ENCODE measurements at regions not wholly inside any gene's neighbourhood (a gene's known extent, or its start where the extent isn't known, plus 50 kb on each side); places are given as distances from the start of the nearest gene placed in this dataset.

DNA sequence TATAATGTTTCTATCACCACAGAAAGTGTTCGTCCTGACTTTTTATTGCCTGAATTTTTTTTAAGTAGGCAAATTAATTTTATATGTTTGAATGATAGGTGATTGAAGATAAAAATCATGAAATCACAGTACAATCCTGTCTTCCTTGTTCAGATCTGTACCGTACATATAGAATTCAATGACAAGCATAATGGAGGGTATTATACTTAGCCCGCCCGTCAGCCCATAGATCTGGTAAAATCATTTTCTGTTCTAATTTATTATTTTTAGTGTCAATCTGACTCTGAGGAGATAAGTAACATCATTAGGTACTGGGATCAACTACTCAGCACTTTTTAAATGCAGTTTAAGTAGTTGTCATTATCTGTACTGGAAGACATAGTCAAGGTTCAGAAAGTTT, 269.9 kb downstream of the NR2F2 start:
- Histone ChIP-seq H3K4me3 (ENCODE audit: low read depth, low read length) (no peak overlapping the region), H3K79me2 (ENCODE audit: control insufficient read depth, insufficient read depth, low read length, unreplicated experiment) (no peaks in the 10 kb centered on the region), H3K36me3 (ENCODE audit: insufficient read depth, low read length) (no peaks in the 10 kb centered on the region), H3K27me3 (ENCODE audit: insufficient read depth, low read length) (peaks cover 25% of the 10 kb centered on the region; the same call in 1 of the 2 replicates), H2AFZ (ENCODE audit: low read length, unreplicated experiment) (no peak overlapping the region), H3K4me1 (ENCODE audit: control insufficient read depth, insufficient read depth, low read length, unreplicated experiment) (no peaks in the 10 kb centered on the region), H3K27ac (ENCODE audit: low read depth, low read length) (no peak overlapping the region)

DNA sequence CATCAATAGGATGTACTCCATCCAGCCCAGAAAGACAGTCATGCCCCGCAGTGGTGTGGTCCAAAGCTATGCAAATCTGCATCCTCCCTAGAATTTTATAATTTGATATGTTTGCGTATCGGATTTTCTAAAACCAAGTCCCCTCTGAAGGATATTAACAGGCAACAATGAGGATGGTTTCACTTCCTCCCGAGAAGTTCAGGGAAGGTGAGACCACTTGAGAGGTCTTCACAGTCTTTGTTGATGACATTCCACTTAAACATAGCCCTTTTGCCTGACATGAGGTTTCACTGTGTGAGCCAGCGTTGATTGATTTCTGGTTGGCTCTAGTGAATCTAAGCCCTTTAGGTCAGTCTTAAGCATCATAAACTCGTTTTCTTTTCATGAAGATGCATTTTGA, 276.1 kb downstream of the NR2F2 start:
- H3K4me3 ChIP-seq (ENCODE audit: low read depth, low read length) = no peak overlapping the region
- H3K36me3 ChIP-seq (ENCODE audit: insufficient read depth, low read length) = no peaks in the 10 kb centered on the region
- no peak overlapping the region for H2AFZ ChIP-seq (ENCODE audit: low read length, unreplicated experiment)
- no peaks in the 10 kb centered on the region for H3K4me1 ChIP-seq (ENCODE audit: control insufficient read depth, insufficient read depth, low read length, unreplicated experiment)
- H3K27ac ChIP-seq (ENCODE audit: low read depth, low read length) = no peak overlapping the region
- peaks cover 29% of the 10 kb centered on the region for H3K27me3 ChIP-seq (ENCODE audit: insufficient read depth, low read length)
- no peaks in the 10 kb centered on the region for H3K79me2 ChIP-seq (ENCODE audit: control insufficient read depth, insufficient read depth, low read length, unreplicated experiment)

DNA sequence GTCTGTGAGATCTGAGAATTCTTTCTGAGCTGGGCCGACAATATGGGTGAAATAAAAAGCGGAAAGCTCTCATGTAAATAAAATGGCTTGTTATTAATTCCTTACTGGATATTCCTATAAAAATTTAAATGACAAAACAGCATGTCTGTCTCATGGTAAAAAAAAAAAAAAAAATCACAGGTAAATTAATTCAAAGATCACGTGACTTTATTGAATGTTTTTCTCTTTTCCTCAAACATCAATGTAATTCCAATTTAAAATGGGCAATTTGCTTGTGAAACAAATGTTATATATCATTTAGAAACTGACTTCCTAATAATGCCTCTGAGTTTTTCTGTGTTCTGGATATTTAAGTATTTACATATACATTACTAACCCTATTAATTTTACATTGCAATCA, 280.3 kb downstream of the NR2F2 start:
- no peak overlapping the region for H3K27ac ChIP-seq (ENCODE audit: low read depth, low read length)

DNA sequence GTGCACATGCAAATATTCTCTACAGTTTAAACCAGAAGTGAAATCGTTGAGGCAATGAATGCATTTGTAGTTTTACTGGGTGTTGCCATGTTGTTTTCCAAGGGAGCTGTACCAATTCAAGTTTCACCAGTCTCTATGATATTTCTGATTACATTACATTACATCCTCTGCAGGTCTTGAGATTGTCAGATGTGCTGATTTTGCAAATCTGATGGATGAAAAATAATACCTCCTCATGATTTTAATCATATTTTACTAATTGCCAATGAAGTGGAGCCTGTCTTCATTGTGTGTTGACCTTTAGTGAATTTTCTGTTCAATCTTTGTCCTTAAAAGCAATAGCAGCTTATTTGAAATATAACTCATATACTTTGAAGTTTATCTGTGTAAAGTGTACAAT, 282.4 kb downstream of the NR2F2 start:
- Histone ChIP-seq H3K79me2 (ENCODE audit: control insufficient read depth, insufficient read depth, low read length, unreplicated experiment) (no peaks in the 10 kb centered on the region), H3K4me1 (ENCODE audit: control insufficient read depth, insufficient read depth, low read length, unreplicated experiment) (no peaks in the 10 kb centered on the region), H3K27ac (ENCODE audit: low read depth, low read length) (no peak overlapping the region), H3K36me3 (ENCODE audit: insufficient read depth, low read length) (no peaks in the 10 kb centered on the region), H3K27me3 (ENCODE audit: insufficient read depth, low read length) (peaks cover 13% of the 10 kb centered on the region; the same call in 1 of the 2 replicates), H2AFZ (ENCODE audit: low read length, unreplicated experiment) (no peak overlapping the region), H3K4me3 (ENCODE audit: low read depth, low read length) (no peak overlapping the region)

More for the DNA sequence above, 280.3 kb downstream of the NR2F2 start:
- Histone ChIP-seq H3K79me2 (ENCODE audit: control insufficient read depth, insufficient read depth, low read length, unreplicated experiment) (no peaks in the 10 kb centered on the region), H3K36me3 (ENCODE audit: insufficient read depth, low read length) (no peaks in the 10 kb centered on the region), H3K27me3 (ENCODE audit: insufficient read depth, low read length) (peaks cover 18% of the 10 kb centered on the region), H3K4me1 (ENCODE audit: control insufficient read depth, insufficient read depth, low read length, unreplicated experiment) (no peaks in the 10 kb centered on the region), H3K4me3 (ENCODE audit: low read depth, low read length) (no peak overlapping the region), H2AFZ (ENCODE audit: low read length, unreplicated experiment) (no peak overlapping the region)

DNA sequence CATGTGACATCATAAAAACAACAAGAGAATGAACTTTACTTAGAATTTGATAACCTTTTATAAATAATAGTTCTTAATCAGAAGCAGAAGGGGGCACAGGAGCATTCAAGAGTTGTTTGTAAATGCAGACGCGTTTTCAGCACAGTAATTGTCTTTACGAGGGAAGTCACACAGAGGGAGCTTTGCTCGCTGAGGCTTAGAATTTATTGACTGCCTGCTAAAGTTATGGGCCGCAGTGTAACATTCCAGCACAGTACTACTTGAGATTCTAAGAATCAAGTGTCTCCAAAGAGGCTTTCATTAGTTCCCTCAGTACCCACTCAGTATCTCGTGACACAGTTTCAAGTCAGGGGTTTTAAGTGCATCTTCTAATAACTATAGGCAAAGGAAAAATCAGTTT, 288.7 kb downstream of the NR2F2 start:
- no peak overlapping the region for H3K4me3 ChIP-seq (ENCODE audit: low read depth, low read length)
- no peak overlapping the region for H2AFZ ChIP-seq (ENCODE audit: low read length, unreplicated experiment)
- H3K4me1 ChIP-seq (ENCODE audit: control insufficient read depth, insufficient read depth, low read length, unreplicated experiment) = no peaks in the 10 kb centered on the region
- no peak overlapping the region for H3K27ac ChIP-seq (ENCODE audit: low read depth, low read length)
- H3K36me3 ChIP-seq (ENCODE audit: insufficient read depth, low read length) = no peaks in the 10 kb centered on the region
- H3K79me2 ChIP-seq (ENCODE audit: control insufficient read depth, insufficient read depth, low read length, unreplicated experiment) = no peaks in the 10 kb centered on the region
- peaks cover 10% of the 10 kb centered on the region for H3K27me3 ChIP-seq (ENCODE audit: insufficient read depth, low read length)

DNA sequence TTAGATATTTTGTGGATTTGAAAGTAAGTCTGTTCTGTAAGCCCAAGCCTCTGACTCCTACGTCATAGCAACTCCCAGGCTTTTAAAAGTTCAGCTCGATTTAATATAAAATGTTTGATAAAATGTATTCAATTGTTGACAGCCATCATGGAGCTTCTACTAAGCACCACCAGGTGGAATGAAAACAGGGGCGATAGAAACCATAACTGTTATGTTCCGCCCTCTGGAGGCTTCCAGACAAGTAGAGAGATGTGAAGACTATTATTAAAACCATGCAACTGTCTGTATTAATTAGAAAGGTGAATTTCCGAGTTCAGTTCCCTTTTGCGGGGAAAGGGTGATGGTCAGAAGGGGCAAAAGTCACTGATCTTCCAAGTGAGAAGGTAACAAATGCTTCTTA, 292.2 kb downstream of the NR2F2 start:
- no peaks in the 10 kb centered on the region for H3K79me2 ChIP-seq (ENCODE audit: control insufficient read depth, insufficient read depth, low read length, unreplicated experiment)
- H3K27me3 ChIP-seq (ENCODE audit: insufficient read depth, low read length) = peaks cover 9% of the 10 kb centered on the region
- no peaks in the 10 kb centered on the region for H3K4me1 ChIP-seq (ENCODE audit: control insufficient read depth, insufficient read depth, low read length, unreplicated experiment)
- H3K27ac ChIP-seq (ENCODE audit: low read depth, low read length) = no peak overlapping the region
- H3K36me3 ChIP-seq (ENCODE audit: insufficient read depth, low read length) = no peaks in the 10 kb centered on the region
- H3K4me3 ChIP-seq (ENCODE audit: low read depth, low read length) = no peak overlapping the region
- no peak overlapping the region for H2AFZ ChIP-seq (ENCODE audit: low read length, unreplicated experiment)

DNA sequence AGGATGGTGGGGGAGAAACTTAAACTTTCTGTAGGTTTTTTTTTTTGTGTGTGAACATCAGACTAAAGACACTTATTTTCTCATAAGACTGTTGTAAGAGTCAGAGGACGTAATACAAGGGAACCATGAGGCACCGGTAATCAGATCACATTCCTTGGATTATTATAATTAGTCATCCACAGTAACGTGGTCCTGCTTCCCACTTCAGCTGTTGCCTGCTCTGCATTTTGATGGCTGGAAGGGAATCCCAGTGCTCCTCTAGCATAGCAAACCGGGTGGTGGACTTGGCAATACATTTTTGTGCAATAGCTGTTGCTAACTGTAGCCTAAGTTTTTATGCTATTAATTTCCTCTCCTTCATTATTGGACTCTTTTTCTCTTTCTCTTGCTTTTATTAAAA, 294.8 kb downstream of the NR2F2 start:
- Histone ChIP-seq H3K4me3 (ENCODE audit: low read depth, low read length) (no peak overlapping the region), H3K79me2 (ENCODE audit: control insufficient read depth, insufficient read depth, low read length, unreplicated experiment) (no peaks in the 10 kb centered on the region), H2AFZ (ENCODE audit: low read length, unreplicated experiment) (no peak overlapping the region)

DNA sequence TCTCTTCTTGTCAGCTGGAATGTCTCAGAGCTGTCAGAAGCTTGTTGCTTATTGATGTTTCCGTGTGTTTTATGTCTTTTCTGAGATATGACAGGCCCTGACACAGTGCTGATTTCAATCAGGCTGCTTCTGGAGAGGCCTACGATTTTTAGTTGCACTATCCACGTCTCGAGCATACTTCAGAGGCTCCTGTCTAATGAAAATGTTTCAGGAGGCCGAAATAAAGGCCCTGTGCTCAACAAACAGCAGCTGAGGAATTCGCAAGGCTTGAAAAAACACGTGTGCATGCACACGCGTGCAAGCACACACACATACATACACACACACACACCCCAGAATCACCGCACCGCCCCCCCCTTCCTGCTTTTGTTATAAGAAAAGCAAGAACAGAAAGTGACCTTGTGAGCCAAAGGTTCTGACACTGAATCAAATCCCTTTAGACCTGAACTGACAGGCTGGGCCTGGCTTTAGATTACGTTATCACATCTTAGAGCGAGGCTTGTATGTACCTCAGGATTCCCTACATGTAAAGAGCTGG, 296.6 kb downstream of the NR2F2 start:
- H3K27me3 ChIP-seq (ENCODE audit: insufficient read depth, low read length) = 0 out of 2 replicates have a peak, but pooled peaks cover under 1% of the 10 kb centered on the region
- H2AFZ ChIP-seq (ENCODE audit: low read length, unreplicated experiment) = no peak overlapping the region
- no peak overlapping the region for H3K27ac ChIP-seq (ENCODE audit: low read depth, low read length)
- H3K4me1 ChIP-seq (ENCODE audit: control insufficient read depth, insufficient read depth, low read length, unreplicated experiment) = no peaks in the 10 kb centered on the region
- no peaks in the 10 kb centered on the region for H3K79me2 ChIP-seq (ENCODE audit: control insufficient read depth, insufficient read depth, low read length, unreplicated experiment)
- no peak overlapping the region for H3K4me3 ChIP-seq (ENCODE audit: low read depth, low read length)
- H3K36me3 ChIP-seq (ENCODE audit: insufficient read depth, low read length) = no peaks in the 10 kb centered on the region

More for the DNA sequence above, 294.8 kb downstream of the NR2F2 start:
- no peak overlapping the region for H3K27ac ChIP-seq (ENCODE audit: low read depth, low read length)
- H3K27me3 ChIP-seq (ENCODE audit: insufficient read depth, low read length) = no peaks in the 10 kb centered on the region; the same call in 1 of the 2 replicates
- H3K4me1 ChIP-seq (ENCODE audit: control insufficient read depth, insufficient read depth, low read length, unreplicated experiment) = no peaks in the 10 kb centered on the region
- H3K36me3 ChIP-seq (ENCODE audit: insufficient read depth, low read length) = no peaks in the 10 kb centered on the region

DNA sequence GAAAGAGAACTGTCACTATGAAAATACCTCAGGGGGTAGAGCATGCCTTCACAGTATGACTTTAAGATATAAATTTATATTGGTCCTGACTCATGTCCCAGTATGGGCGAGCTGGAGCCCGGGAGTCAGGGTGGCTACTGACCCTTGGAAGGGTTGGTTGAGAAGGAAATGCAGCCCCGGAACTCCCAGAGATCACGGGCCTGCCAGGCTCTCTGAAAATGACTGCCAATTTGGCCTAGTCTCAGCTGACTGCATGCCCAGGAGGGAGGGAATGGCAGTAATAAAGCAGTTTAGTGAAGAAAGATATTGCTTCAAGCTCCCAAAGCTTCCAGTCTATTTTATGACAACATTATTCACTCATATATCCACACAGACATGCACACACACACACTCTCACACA, 299.0 kb downstream of the NR2F2 start:
- Histone ChIP-seq H3K27me3 (ENCODE audit: insufficient read depth, low read length) (0 out of 2 replicates have a peak, but pooled peaks cover 6% of the 10 kb centered on the region), H3K36me3 (ENCODE audit: insufficient read depth, low read length) (no peaks in the 10 kb centered on the region), H3K4me3 (ENCODE audit: low read depth, low read length) (no peak overlapping the region), H3K79me2 (ENCODE audit: control insufficient read depth, insufficient read depth, low read length, unreplicated experiment) (no peaks in the 10 kb centered on the region), H3K27ac (ENCODE audit: low read depth, low read length) (no peak overlapping the region), H2AFZ (ENCODE audit: low read length, unreplicated experiment) (no peak overlapping the region), H3K4me1 (ENCODE audit: control insufficient read depth, insufficient read depth, low read length, unreplicated experiment) (no peaks in the 10 kb centered on the region)

DNA sequence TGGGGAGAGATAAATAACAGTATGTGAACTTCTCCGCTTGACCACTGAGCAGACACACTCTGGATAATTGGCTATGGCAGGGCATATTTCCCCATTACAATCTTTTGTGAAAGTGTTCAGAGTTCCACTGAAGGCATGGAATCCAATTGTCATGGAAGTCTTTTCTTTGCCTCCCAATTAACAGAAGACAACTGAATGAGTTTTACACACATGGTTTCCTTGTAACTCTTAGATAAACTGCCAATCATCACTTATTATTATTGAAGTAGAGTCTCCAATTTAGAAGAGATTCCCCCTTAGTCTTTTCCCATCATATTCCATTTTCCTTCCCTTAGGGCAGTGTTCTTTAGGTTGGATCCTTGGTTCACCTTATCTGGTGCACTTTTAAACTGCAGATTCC, 308.3 kb downstream of the NR2F2 start:
- peaks cover 4% of the 10 kb centered on the region; the same call in 1 of the 2 replicates for H3K27me3 ChIP-seq (ENCODE audit: insufficient read depth, low read length)
- H3K27ac ChIP-seq (ENCODE audit: low read depth, low read length) = no peak overlapping the region
- no peaks in the 10 kb centered on the region for H3K79me2 ChIP-seq (ENCODE audit: control insufficient read depth, insufficient read depth, low read length, unreplicated experiment)
- no peak overlapping the region for H2AFZ ChIP-seq (ENCODE audit: low read length, unreplicated experiment)
- no peaks in the 10 kb centered on the region for H3K4me1 ChIP-seq (ENCODE audit: control insufficient read depth, insufficient read depth, low read length, unreplicated experiment)
- no peaks in the 10 kb centered on the region for H3K36me3 ChIP-seq (ENCODE audit: insufficient read depth, low read length)
- no peak overlapping the region for H3K4me3 ChIP-seq (ENCODE audit: low read depth, low read length)

DNA sequence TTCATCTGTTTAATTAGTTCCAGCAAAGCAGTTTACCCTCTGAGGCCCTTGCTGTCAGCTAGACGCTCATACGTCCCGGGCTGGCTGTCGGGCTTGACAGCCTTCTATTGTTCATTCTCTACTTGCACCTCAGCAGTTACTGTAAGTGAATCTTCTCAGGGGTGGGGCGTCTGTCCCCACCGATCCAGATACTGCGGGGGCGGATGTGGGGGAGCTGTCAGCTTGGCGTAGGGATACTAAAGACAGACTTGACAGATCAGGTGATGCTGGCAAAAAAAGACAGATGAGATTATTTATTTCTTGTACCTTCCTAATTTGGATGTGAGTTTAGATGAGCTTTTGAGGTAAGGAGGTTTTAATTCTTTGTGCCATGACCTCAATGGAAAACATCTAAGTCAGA, 315.3 kb downstream of the NR2F2 start:
- Histone ChIP-seq H3K36me3 (ENCODE audit: insufficient read depth, low read length) (no peaks in the 10 kb centered on the region), H3K79me2 (ENCODE audit: control insufficient read depth, insufficient read depth, low read length, unreplicated experiment) (no peaks in the 10 kb centered on the region), H3K4me3 (ENCODE audit: low read depth, low read length) (no peak overlapping the region), H3K27me3 (ENCODE audit: insufficient read depth, low read length) (no peaks in the 10 kb centered on the region), H3K4me1 (ENCODE audit: control insufficient read depth, insufficient read depth, low read length, unreplicated experiment) (no peaks in the 10 kb centered on the region), H2AFZ (ENCODE audit: low read length, unreplicated experiment) (no peak overlapping the region), H3K27ac (ENCODE audit: low read depth, low read length) (no peak overlapping the region)
